Heart right ventricle (tissue), 16 donors: ENCODE measurements at regions not wholly inside any gene's neighbourhood (a gene's known extent, or its start where the extent isn't known, plus 50 kb on each side); places are given as distances from the start of the nearest gene placed in this dataset.

ENCODE experiments used
- ATAC-seq, 8 donors: fragments of 200-7000 bp; cut with Tn5 transposase; one replicate each; pipeline ENCODE4 v1.9.1; 2020; ENCODE audit warnings: mild to moderate bottlenecking in 8 of 8, moderate library complexity in 8 of 8, moderate number of reproducible peaks in 1 of 8
- DNase-seq, 2 donors: peaks; one replicate each; pipeline ENCODE4 v3.0.0-alpha.2; 2020
- H3K27ac ChIP-seq, 10 donors: fragments of 200-600 bp; sonication (generic) in 2 of 10; one replicate each; pipeline versions ENCODE4 v1.5.0 to v1.8.0; 2020 to 2022; ENCODE audit warnings: mild to moderate bottlenecking in 3 of 10
- H3K27me3 ChIP-seq, 7 donors: fragments of 200-600 bp; one replicate each; pipeline ENCODE4 v1.8.0; 2021 to 2022; ENCODE audit warnings: mild to moderate bottlenecking in 2 of 7
- H3K36me3 ChIP-seq, 9 donors: fragments of 200-600 bp; sonication (generic) in 1 of 9; one replicate each; pipeline versions ENCODE4 v1.5.0 to v1.8.0; 2020 to 2022; ENCODE audit warnings: mild to moderate bottlenecking in 2 of 9
- H3K4me1 ChIP-seq, 9 donors: fragments of 200-600 bp; sonication (generic) in 1 of 9; one replicate each; pipeline versions ENCODE4 v1.5.0 to v1.8.0; 2020 to 2022; ENCODE audit warnings: mild to moderate bottlenecking in 4 of 9
- H3K4me3 ChIP-seq, 10 donors: fragments of 200-600 bp; sonication (generic) in 2 of 10; one replicate each; pipeline versions ENCODE4 v1.5.0 to v1.8.0; 2020 to 2022; ENCODE audit warnings: mild to moderate bottlenecking in 7 of 10, moderate library complexity in 2 of 10
- H3K9me3 ChIP-seq, 11 donors: fragments of 200-600 bp in 10 of 11; sonication (generic) in 2 of 11; one replicate each; pipeline versions ENCODE4 v1.5.0 to v1.8.0; 2013 to 2022; ENCODE audit warnings: mild to moderate bottlenecking in 2 of 11, control low read depth in 1 of 11, moderate library complexity in 1 of 11
- CTCF ChIP-seq, 9 donors: fragments of 200-600 bp; sonication (generic) in 2 of 9; IDR thresholded peaks; one replicate each; pipeline versions ENCODE4 v1.5.0 to v1.8.0; 2021 to 2022; ENCODE audit warnings: antibody characterized with exemption in 9 of 9, mild to moderate bottlenecking in 5 of 9, moderate library complexity in 1 of 9
- WGBS, 2 donors: extraction: QIAGEN DNeasy Blood & Tissue Kit; methylation state at CpG; one replicate each; pipeline ENCODE4 v1.1.7; 2013; ENCODE audit warnings: inconsistent platforms in 1 of 2; 5-methylcytosine and 5-hydroxymethylcytosine counted together
- intact Hi-C, 10 donors: fragments of 100-400 bp; cut with DNase I; formaldehyde crosslinking; loops; one replicate each; pipeline versions ENCODE4 v1.11.1 to v1.14.2; 2022
- donor health status: Arrhythmogenic right ventricular cardiomyopathy.
- donor health status: ischemic (EF 13 %, LVEDD 7.1; RV severe dilation, severe dysfunction).
- donor health status: healthy with polysubstance abuse.
- donor health status: DM: no; HTN: yes; CAD: no.
- donor health status: DM: no; HTN: no; CAD: no.
- donor health status: ischemic (EF 25% LVEDD 6.9; RV normal size, moderate dysfunction).
- donor health status: ischemic (EF 25% LVEDD 5.7; RV mildly dilated, moderate dysfunction).
- donor health status: healthy.
- donor health status: DM: yes; HTN: yes; CAD: no.
- donor health status: Ischemic cardiomyopathy.
- donor health status: ischemic (EF 35%, LVEDD 5.7; RV mildly dilated, moderate dysfunction).
- donor health status: nonischemic (EF 11% LVEDD 7.7; RV severe dilation, severe dysfunction).
- donor health status: DM: yes; HTN: yes; CAD: no.
- donor health status: PGD.
- donor health status: ischemic (EF 29% LVEDD 5.4; RV normal size, mild dysfunction).
- donor health status: nonischemic (EF 23%, LVEDD 6.1; RV moderate dilation, normal function).

- Histone ChIP-seq H3K36me3 (no peaks in the 10 kb centered on the region), H3K9me3 (no peaks in the 10 kb centered on the region), H3K4me3 (no peak overlapping the region), H3K27me3 (no peaks in the 10 kb centered on the region), H3K27ac (no peak overlapping the region), H3K4me1 (no peaks in the 10 kb centered on the region)
- TF ChIP-seq CTCF (IDR thresholded peaks at IDR 0.05): no peak
- ATAC-seq: peak in 4 of 8 donors; percentile 43 to 87 (median 70)
- intact Hi-C loops: no loop called here
- WGBS, 2 donors: 64 to 73% methylated on average over 2 of the region's 2 CpGs
- no peak for DNase-seq
Observed at GRCh38 chr4:130825284-130825683, 1729.3 kb downstream of the C4orf33 start.

- H3K4me3 ChIP-seq: no peak overlapping the region
- H3K4me1 ChIP-seq: no peaks in the 10 kb centered on the region
- DNase-seq (no peak), ATAC-seq (no peak)
- peaks cover 0 to 3% (median 0%) of the 10 kb centered on the region in 11 donors for H3K9me3 ChIP-seq
- H3K27ac ChIP-seq: no peak overlapping the region
- H3K36me3 ChIP-seq: no peaks in the 10 kb centered on the region
- intact Hi-C loops: no loop called here
- 30 to 37% methylated on average over 5 of the region's 5 CpGs for WGBS, 2 donors
- no peak for TF ChIP-seq CTCF (IDR thresholded peaks at IDR 0.05)
- no peaks in the 10 kb centered on the region for H3K27me3 ChIP-seq
Observed at GRCh38 chr4:130850019-130850524, 1754.1 kb downstream of the C4orf33 start.

- peaks cover 0 to 3% (median 0%) of the 10 kb centered on the region in 11 donors for H3K9me3 ChIP-seq
- no peak for TF ChIP-seq CTCF (IDR thresholded peaks at IDR 0.05)
- H3K36me3 ChIP-seq: no peaks in the 10 kb centered on the region
- no peak overlapping the region for H3K4me3 ChIP-seq
- ATAC-seq: no peak
- no peak overlapping the region for H3K27ac ChIP-seq
- no peak for DNase-seq
- 85 to 88% methylated on average over 2 of the region's 2 CpGs for WGBS, 2 donors
- intact Hi-C loops: no loop called here
- H3K4me1 ChIP-seq: no peaks in the 10 kb centered on the region
- H3K27me3 ChIP-seq: no peaks in the 10 kb centered on the region
Observed at GRCh38 chr4:130851107-130851506, 1755.2 kb downstream of the C4orf33 start.

- DNase-seq (no peak), ATAC-seq (no peak)
- H3K4me3 ChIP-seq: no peak overlapping the region
- H3K36me3 ChIP-seq: no peaks in the 10 kb centered on the region
- no peaks in the 10 kb centered on the region for H3K27me3 ChIP-seq
- intact Hi-C loops: no loop called here
- no peaks in the 10 kb centered on the region for H3K4me1 ChIP-seq
- WGBS, 2 donors: 83 to 91% methylated on average over 3 of the region's 3 CpGs
- peaks cover 0 to 3% (median 0%) of the 10 kb centered on the region in 11 donors for H3K9me3 ChIP-seq
- no peak for TF ChIP-seq CTCF (IDR thresholded peaks at IDR 0.05)
- H3K27ac ChIP-seq: no peak overlapping the region
Observed at GRCh38 chr4:130851932-130852331, 1756.0 kb downstream of the C4orf33 start.
